ENCODE measurements at regions not wholly inside any gene's neighbourhood (a gene's known extent, or its start where the extent isn't known, plus 50 kb on each side); places are given as distances from the start of the nearest gene placed in this dataset.

GRCh38 chr5:72630721-72631120, 123.5 kb upstream of the ZNF366 start:
- TF ChIP-seq CTCF (conservative IDR thresholded peaks at IDR 0.05; ENCODE audit: control insufficient read depth, insufficient read depth, low read depth, low read length) = no peak
- DNase-seq (ENCODE audit: low read depth) = no peak
- no peak overlapping the region for H3K4me3 ChIP-seq (ENCODE audit: control insufficient read depth, low read depth, low read length)

GRCh38 chr5:72630081-72630480, 122.9 kb upstream of the ZNF366 start:
- no peak for TF ChIP-seq CTCF (conservative IDR thresholded peaks at IDR 0.05; ENCODE audit: control insufficient read depth, insufficient read depth, low read depth, low read length)

DNA sequence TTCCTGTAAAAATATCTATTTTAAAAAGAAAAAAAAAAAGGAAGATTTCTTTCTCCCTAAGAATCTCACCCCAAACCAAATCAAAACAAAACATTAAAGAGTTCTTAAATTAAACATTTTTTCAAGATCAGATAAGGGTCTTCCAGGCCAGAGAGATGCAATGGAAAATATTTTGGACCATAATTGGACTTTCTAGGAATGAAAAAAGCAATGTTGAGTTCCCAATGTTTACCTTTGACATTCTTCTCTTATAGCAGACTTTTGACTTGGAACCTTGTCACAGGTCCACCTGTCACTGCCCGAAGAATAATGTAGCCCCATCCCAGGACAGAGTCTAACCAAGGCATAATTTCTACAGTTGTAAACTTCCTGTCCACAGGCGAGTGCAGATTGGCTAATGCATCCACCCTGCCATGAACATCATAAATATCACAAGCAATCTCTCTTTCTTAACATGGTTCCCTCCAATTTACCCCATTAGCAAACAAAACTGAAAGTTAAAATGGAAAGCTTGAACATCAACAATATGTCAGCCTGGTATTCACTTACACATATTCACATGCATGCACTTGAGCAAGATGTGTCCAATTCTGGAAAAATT, 121.7 kb upstream of the ZNF366 start:
- no peak for DNase-seq (ENCODE audit: low read depth)
- no peak overlapping the region for H3K4me3 ChIP-seq (ENCODE audit: control insufficient read depth, low read depth, low read length)
- no peak for TF ChIP-seq CTCF (conservative IDR thresholded peaks at IDR 0.05; ENCODE audit: control insufficient read depth, insufficient read depth, low read depth, low read length)

More at GRCh38 chr5:72630081-72630480, 122.9 kb upstream of the ZNF366 start:
- DNase-seq (ENCODE audit: low read depth) = no peak
- H3K4me3 ChIP-seq (ENCODE audit: control insufficient read depth, low read depth, low read length) = no peak overlapping the region

- no peak for DNase-seq (ENCODE audit: low read depth)
- H3K4me3 ChIP-seq (ENCODE audit: control insufficient read depth, low read depth, low read length) = no peak overlapping the region
- TF ChIP-seq CTCF (conservative IDR thresholded peaks at IDR 0.05; ENCODE audit: control insufficient read depth, insufficient read depth, low read depth, low read length) = no peak
Observed at GRCh38 chr5:72625332-72625731, 118.1 kb upstream of the ZNF366 start.

GRCh38 chr5:72624641-72625236, 117.5 kb upstream of the ZNF366 start:
- DNase-seq (ENCODE audit: low read depth) = peak; percentile 66
- no peak overlapping the region for H3K4me3 ChIP-seq (ENCODE audit: control insufficient read depth, low read depth, low read length)
- TF ChIP-seq CTCF (conservative IDR thresholded peaks at IDR 0.05; ENCODE audit: control insufficient read depth, insufficient read depth, low read depth, low read length) = no peak

GRCh38 chr5:72623936-72624335, 116.7 kb upstream of the ZNF366 start:
- no peak for DNase-seq (ENCODE audit: low read depth)
- H3K4me3 ChIP-seq (ENCODE audit: control insufficient read depth, low read depth, low read length) = no peak overlapping the region
- no peak for TF ChIP-seq CTCF (conservative IDR thresholded peaks at IDR 0.05; ENCODE audit: control insufficient read depth, insufficient read depth, low read depth, low read length)
